ENCODE measurements at regions not wholly inside any gene's neighbourhood (a gene's known extent, or its start where the extent isn't known, plus 50 kb on each side); places are given as distances from the start of the nearest gene placed in this dataset.
A peak's percentile ranks its signal among the peaks of the same experiment; 100 is the strongest.

GRCh38 chr21:18985584-18985983 is 582.0 kb upstream of the TMPRSS15 start:
- Histone ChIP-seq H3K4me1 (peaks cover 0 to 19% (median 5%) of the 10 kb centered on the region in 4 donors), H3K4me3 (no peak overlapping the region), H3K27ac (replicated peaks in 1 of 4) (peak overlapping the region in 1 of 4 donors; percentile 49), H3K27me3 (no peaks in the 10 kb centered on the region), H3K9me3 (no peaks in the 10 kb centered on the region), H3K36me3 (no peaks in the 10 kb centered on the region)
- intact Hi-C loops (cut with DNase I), result no loop called here
- TF ChIP-seq POLR2AphosphoS5 (IDR thresholded peaks at IDR 0.05) (no peak), CTCF (IDR thresholded peaks at IDR 0.05) (no peak), POLR2A (IDR thresholded peaks at IDR 0.05; ENCODE audit: low read depth) (no peak), EP300 (IDR thresholded peaks at IDR 0.05) (no peak)
- DNase-seq (ENCODE audit: extremely low spot score), result no peak

GRCh38 chr21:18986197-18986596 is 582.6 kb upstream of the TMPRSS15 start:
- peaks cover 0 to 19% (median 5%) of the 10 kb centered on the region in 4 donors for H3K4me1 ChIP-seq
- WGBS, result 59% methylated on average over 4 of the region's 4 CpGs
- TF ChIP-seq POLR2AphosphoS5 (IDR thresholded peaks at IDR 0.05) (no peak), POLR2A (IDR thresholded peaks at IDR 0.05; ENCODE audit: low read depth) (no peak), EP300 (IDR thresholded peaks at IDR 0.05) (no peak), CTCF (IDR thresholded peaks at IDR 0.05) (no peak)
- no peaks in the 10 kb centered on the region for H3K36me3 ChIP-seq
- DNase-seq (ENCODE audit: extremely low spot score), result no peak
- H3K9me3 ChIP-seq, result no peaks in the 10 kb centered on the region
- H3K27ac ChIP-seq (replicated peaks in 1 of 4), result peak overlapping the region in 2 of 4 donors; percentile 11 to 49
- H3K4me3 ChIP-seq, result no peak overlapping the region
- H3K27me3 ChIP-seq, result no peaks in the 10 kb centered on the region
- intact Hi-C loops (cut with DNase I), result no loop called here

- Histone ChIP-seq H3K27ac (replicated peaks in 1 of 4) (no peak overlapping the region), H3K9me3 (no peaks in the 10 kb centered on the region), H3K4me3 (no peak overlapping the region), H3K36me3 (no peaks in the 10 kb centered on the region), H3K4me1 (peaks cover 0 to 19% (median 5%) of the 10 kb centered on the region in 4 donors), H3K27me3 (no peaks in the 10 kb centered on the region)
- WGBS, result 82% methylated on average over 7 of the region's 11 CpGs
- intact Hi-C loops (cut with DNase I), result no loop called here
- TF ChIP-seq CTCF (IDR thresholded peaks at IDR 0.05), result no peak
- TF ChIP-seq EP300 (IDR thresholded peaks at IDR 0.05), result no peak
- TF ChIP-seq POLR2A (IDR thresholded peaks at IDR 0.05; ENCODE audit: low read depth), result no peak
- TF ChIP-seq POLR2AphosphoS5 (IDR thresholded peaks at IDR 0.05), result no peak
- no peak for DNase-seq (ENCODE audit: extremely low spot score)
These were observed 584.0 kb upstream of the TMPRSS15 start for GRCh38 chr21:18987520-18988026.

- DNase-seq (ENCODE audit: extremely low spot score), result no peak
- intact Hi-C loops (cut with DNase I), result no loop called here
- no peak overlapping the region for H3K4me3 ChIP-seq
- H3K36me3 ChIP-seq, result no peaks in the 10 kb centered on the region
- H3K27ac ChIP-seq (replicated peaks in 1 of 4), result no peak overlapping the region
- H3K27me3 ChIP-seq, result no peaks in the 10 kb centered on the region
- no peaks in the 10 kb centered on the region for H3K9me3 ChIP-seq
- 82% methylated on average over 7 of the region's 7 CpGs for WGBS
- H3K4me1 ChIP-seq, result peaks cover 0 to 19% (median 5%) of the 10 kb centered on the region in 4 donors
- TF ChIP-seq CTCF (IDR thresholded peaks at IDR 0.05) (no peak), POLR2AphosphoS5 (IDR thresholded peaks at IDR 0.05) (no peak), EP300 (IDR thresholded peaks at IDR 0.05) (no peak)
These were observed 586.4 kb upstream of the TMPRSS15 start for GRCh38 chr21:18989953-18990495.

- Histone ChIP-seq H3K9me3 (no peaks in the 10 kb centered on the region), H3K27ac (replicated peaks in 1 of 4) (no peak overlapping the region), H3K27me3 (no peaks in the 10 kb centered on the region), H3K4me3 (no peak overlapping the region), H3K36me3 (no peaks in the 10 kb centered on the region), H3K4me1 (peaks cover 0 to 12% (median 3%) of the 10 kb centered on the region in 4 donors)
- WGBS, result 69% methylated on average over 1 of the region's 1 CpG
- intact Hi-C loops (cut with DNase I), result no loop called here
- no peak for DNase-seq (ENCODE audit: extremely low spot score)
- TF ChIP-seq EP300 (IDR thresholded peaks at IDR 0.05) (no peak), POLR2AphosphoS5 (IDR thresholded peaks at IDR 0.05) (no peak), CTCF (IDR thresholded peaks at IDR 0.05) (no peak), POLR2A (IDR thresholded peaks at IDR 0.05; ENCODE audit: low read depth) (no peak)
These were observed 588.3 kb upstream of the TMPRSS15 start for GRCh38 chr21:18991846-18992245.
